Tibial nerve (tissue), 3 donors: ENCODE measurements at regions not wholly inside any gene's neighbourhood (a gene's known extent, or its start where the extent isn't known, plus 50 kb on each side); places are given as distances from the start of the nearest gene placed in this dataset.

Experiments used
- POLR2A ChIP-seq, 2 donors: fragments of 450-650 bp; IDR thresholded peaks; one replicate each; pipeline ENCODE4 v1.6.1; 2017; ENCODE audit warnings: antibody characterized with exemption in 2 of 2, mild to moderate bottlenecking in 2 of 2, moderate library complexity in 2 of 2
- TF ChIP-seq, protein P1 (sequence below), 5 experiments: fragments of 200-600 bp in 3 of 5; fragments of 450-650 bp in 2 of 5; sonication (generic) in 3 of 5; IDR thresholded peaks; one replicate each; pipeline ENCODE4 v1.5.1; 2016 to 2019; ENCODE audit warnings: antibody characterized with exemption in 5 of 5, mild to moderate bottlenecking in 3 of 5, moderate library complexity in 2 of 5

DNA sequence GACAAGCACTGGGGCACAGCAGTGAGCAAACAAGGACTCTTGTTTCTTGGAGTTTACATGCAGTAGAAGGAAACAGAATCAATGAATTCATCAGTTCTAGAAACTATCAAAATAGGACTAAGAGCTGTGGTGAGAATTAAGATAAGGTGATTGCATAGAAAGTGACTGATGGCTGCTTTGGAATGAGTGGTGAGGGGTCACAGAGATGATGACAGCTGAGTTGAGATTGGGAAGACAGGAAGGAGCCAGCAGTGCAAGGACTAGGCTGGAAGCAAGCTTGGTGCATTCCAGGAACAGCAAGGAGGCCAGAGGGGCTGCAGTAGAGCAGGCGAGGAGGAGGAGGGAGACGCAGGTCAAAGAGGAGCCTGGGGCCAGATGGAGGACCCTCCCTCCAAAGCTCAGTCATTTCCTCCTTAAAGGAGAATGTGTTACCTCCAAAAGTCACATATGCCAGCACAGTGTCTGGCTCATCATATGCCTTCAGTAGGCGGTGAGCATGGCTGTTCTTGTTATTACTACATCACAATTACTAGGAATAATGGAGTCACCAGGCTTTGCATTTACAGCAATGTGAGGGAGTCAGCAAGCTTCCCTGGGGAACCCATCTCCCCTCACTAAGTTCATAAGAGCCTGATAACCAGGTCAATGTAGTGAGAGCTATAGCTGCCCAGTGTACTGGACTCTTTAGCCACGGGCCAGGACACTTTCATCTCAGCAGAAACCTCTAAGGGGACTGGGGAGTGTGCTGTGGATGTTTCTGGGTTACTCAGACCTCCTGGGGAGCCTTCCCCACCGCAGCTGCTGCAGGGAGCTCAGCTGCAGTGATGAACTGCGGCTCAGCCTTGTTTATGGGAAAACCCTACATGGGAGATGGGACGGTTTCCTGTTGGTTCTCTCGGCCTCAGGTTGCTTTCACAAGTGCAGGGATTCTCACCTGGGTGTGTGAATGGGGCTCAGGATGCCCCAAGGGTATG is 157.2 kb downstream of the SEC14L1 start:
- TF ChIP-seq, protein P1, sequence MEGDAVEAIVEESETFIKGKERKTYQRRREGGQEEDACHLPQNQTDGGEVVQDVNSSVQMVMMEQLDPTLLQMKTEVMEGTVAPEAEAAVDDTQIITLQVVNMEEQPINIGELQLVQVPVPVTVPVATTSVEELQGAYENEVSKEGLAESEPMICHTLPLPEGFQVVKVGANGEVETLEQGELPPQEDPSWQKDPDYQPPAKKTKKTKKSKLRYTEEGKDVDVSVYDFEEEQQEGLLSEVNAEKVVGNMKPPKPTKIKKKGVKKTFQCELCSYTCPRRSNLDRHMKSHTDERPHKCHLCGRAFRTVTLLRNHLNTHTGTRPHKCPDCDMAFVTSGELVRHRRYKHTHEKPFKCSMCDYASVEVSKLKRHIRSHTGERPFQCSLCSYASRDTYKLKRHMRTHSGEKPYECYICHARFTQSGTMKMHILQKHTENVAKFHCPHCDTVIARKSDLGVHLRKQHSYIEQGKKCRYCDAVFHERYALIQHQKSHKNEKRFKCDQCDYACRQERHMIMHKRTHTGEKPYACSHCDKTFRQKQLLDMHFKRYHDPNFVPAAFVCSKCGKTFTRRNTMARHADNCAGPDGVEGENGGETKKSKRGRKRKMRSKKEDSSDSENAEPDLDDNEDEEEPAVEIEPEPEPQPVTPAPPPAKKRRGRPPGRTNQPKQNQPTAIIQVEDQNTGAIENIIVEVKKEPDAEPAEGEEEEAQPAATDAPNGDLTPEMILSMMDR (IDR thresholded peaks at IDR 0.05), result no peak
- TF ChIP-seq POLR2A (IDR thresholded peaks at IDR 0.05), result no peak
